GM19240 (cell line): ENCODE measurements at regions not wholly inside any gene's neighbourhood (a gene's known extent, or its start where the extent isn't known, plus 50 kb on each side); places are given as distances from the start of the nearest gene placed in this dataset.
"Not testable (repeated sequence)": the region's sequence is repeated elsewhere in the genome, so short reads cannot be mapped to it uniquely, and the experiment has no call there.

ENCODE experiments used
- DNase-seq: peaks from one replicate; pipeline ENCODE4 v3.0.0; 2011; ENCODE audit warnings: low spot score; ENCODE audit not compliant: insufficient read length

DNA sequence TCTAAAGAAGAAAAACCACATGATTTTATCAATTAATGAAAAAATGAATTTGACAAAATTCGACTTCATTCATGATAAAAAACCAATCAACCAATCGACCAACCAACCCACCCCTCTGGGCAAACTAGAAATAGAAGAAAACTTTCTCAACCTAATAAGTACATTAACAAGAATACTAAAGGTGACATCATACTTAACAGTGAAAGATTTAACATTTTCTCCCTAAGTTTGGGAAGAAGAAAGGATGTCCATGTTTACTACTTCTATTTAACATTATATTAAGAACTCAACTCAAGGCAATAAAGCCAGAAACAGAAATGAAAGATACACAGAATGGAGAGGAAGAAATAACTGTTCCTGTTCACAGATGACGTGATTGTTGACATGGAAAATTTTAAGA lies 476.1 kb upstream of the MEF2C start:
- no peak for DNase-seq

DNA sequence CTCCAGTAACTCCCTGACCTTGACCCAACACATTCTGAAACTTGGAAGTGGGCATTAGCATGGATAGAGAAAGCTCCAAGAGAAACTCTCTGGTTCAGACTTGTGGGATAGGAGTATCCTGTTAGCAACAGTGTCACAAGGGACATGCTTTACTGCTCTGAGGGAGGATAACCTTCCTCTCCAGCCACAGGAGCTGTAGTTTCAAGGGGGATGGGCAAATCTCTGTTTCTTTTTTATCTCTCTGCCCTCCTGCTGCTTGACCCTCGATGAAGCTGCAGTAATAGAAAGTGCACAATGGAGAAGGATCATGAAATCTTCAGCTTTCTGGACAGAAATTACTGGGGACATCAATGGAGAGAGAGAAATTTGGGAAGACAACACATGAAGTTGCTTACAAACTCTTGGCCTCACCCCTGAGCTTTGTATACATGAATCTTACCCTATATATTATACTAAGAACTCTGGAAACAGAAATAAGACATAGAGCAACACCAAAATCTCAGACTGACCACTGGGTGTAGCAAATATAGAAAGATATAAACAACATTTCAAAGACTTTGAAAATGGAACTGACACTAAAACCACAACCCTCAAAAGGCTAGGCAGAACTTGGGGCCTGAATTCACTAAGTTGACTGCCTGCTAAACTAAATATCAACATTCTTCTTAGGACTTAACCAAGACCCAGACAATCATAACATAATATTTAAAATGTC lies 471.0 kb upstream of the MEF2C start:
- no peak for DNase-seq

DNA sequence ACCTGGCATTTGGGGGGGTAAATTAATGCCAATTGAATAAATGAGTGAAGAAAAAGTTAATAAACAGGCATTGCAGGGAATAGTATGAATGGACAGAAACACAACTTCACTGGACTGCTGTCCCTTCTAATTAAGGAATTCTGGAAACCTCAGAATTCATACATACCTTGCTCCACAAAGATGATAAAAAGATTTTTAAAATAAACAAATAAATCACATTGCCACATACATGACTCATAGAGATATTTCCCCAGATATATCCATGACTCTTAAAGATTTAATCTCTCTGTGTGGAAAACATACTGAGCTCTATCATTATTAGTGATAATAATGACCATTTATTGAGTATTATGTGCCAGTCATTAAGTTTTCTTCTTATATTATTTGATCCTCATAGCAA lies 469.0 kb upstream of the MEF2C start:
- no peak for DNase-seq

DNA sequence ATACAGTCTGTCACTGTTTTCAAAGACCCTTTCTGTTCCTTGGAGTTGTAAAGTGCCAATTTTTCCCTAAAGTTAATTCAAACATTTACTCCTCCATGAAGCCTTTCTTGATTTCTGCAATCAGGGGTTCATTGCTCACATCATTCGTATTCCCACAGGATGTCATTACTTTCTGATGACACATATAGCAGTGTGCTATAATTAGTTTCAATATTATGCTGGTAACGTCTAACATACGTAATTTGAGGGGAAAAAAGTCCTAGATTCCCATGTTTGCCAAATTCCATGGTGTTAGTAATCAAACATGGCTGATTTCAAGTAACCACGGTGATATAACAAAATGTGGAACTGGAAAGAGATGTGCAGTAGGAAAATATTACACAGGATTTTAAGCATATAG lies 468.2 kb upstream of the MEF2C start:
- no peak for DNase-seq

DNA sequence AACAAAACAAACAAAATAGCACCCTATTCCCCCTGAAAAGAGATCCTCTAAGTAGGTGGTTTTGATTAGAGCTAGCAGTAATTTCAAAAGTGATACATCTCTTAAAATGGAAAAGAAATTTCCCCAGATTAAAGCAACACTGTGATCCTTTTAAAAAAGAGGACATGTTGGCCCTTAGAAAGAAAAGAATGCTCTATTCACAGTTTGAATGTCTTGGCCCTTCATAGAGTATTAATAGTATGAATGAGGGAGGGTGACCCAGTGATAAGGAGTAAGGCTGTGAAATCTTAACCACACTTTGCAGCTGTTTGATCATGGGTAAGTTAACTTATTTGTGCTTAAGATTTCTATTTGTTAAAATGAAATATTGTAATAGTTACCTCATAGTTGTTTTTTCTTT lies 467.7 kb upstream of the MEF2C start:
- no peak for DNase-seq

DNA sequence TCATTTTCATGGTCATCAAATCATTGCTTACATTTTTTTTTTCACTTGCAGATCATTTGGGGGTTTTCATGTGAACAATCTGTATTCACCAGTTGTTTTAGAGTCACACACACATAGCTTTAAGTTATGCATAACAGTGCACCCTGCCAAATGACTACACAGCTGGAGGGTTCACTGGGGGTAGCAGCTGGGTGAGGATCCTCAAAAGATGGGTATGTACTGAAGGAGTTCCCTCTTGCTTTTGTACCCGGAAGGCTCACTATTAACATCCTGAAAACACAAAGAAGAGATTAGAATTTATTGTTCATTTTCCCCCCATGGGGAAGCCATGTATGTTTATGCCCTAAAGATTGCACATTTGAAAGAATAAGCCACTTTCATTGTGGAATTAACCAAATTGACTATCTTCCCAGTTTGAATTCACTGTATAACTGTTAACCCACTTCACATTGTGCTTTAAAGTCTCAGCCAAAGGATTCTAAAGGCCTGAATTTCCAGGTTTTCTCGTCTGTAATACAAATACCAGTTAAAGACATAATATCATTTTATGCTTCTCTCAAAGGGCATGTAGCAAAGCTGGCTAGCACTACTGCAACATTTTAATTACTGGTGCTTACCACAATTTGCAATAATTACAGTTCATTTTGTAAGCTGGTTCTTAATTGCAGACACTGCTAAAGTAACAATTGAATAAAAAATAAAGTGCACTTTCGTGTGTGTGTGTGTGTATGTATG lies 466.4 kb upstream of the MEF2C start:
- no peak for DNase-seq

DNA sequence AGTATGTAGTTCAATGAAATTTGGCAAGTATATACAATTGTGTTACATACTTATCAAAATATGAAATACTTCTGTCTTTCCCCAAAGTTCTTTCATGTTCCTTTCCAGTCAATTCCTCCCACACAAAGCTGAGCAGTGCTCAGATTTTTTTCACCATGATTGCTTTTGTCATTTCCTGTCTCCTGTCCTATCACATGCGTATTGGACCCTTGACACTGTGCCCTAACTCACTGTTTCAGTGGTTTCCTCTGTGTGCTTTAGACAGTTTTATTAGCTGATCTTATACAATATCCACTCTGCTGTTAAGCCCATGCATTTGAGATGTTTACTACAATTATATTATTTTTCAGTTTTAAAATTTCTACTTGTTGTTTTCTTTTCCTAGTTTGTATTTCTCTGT lies 463.6 kb upstream of the MEF2C start:
- no peak for DNase-seq

DNA sequence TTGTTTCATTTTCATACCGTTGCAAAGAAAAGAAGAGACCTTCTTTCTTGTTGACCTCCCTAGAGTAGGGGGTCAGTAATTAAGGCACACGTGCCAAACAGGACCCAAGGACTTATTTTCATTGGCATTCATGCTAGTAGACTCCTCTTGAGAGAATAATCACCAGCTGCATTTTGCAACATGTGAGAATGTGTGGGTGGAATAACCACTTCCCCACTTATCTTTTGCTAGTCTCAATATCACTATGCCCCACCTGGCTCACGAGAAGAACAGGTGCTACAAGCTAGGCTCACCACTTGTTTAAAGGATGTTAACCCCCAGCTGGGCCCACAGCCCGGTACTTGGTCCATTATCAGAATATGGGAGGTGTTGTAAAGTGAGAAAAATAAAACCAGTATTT lies 460.7 kb upstream of the MEF2C start:
- DNase-seq, result no peak

DNA sequence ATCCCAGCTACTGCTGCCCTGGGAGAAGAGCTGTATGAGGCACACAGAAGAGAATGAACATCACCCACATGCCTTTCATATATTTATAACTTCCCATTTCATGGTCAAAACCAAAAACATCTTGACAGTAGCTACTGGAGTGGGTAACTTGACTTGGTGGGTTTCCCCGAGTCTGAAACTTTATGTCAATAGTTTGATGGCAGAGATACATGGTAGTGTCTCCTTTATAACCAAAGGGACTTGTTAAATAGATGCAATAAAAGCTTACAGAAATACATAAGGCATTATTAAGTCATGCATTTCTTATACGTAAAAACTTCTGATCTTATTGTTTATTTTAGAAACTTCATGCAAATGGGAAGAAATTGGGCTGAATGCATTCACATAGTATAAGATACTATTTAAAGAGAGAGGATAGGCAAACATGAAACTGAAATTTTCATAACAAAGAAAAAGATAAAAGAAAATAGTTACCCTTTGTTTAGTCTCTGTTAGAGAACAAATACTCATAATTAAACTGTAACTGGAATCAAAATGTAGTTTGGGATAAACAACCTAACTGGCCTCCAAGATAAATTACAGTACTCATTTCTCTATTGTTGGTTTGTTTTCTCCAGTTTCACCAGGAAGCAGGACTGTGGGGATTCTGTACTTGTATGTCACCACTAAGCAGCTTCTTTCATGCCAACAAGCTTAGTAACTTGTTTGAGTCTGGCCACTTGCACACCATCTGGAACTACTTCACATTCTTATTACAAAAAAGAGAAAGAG lies 459.3 kb upstream of the MEF2C start:
- no peak for DNase-seq

DNA sequence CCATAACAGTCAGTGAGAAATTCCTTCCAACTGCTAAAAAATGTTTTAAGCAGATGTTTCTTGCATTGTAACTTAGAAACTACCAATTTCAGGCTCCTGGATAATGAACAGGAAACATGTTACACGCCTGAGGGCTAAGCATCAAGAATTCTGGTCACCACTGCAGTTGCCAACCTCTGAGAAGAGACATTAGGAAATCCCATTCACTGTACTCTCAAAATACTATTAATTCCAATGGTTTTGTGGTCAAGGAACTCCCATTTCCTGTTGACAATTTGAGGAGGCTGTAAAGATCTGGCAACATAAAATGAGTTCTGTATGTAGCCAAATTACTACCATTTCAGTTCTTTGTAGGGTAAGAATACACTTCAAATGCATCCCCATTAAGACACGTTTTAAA lies 456.0 kb upstream of the MEF2C start:
- DNase-seq, result no peak

DNA sequence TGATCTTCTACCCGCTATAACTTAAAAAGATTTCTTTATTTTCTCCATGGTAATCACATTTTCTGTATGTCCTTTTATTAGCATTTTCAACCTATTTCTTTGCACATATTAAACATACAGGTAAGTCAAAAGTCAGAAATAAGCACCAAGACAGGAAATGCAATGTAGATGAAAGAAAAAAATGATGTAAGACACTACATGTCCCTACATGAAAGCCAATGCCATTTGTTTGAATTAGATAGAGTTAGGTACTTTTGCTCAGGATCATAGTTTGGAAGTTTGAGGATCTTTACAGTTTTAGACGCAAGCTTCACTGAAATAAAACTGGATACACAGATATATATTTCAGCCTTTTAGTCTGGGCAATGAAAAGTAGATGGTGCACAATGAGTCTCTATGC lies 453.1 kb upstream of the MEF2C start:
- no peak for DNase-seq

DNA sequence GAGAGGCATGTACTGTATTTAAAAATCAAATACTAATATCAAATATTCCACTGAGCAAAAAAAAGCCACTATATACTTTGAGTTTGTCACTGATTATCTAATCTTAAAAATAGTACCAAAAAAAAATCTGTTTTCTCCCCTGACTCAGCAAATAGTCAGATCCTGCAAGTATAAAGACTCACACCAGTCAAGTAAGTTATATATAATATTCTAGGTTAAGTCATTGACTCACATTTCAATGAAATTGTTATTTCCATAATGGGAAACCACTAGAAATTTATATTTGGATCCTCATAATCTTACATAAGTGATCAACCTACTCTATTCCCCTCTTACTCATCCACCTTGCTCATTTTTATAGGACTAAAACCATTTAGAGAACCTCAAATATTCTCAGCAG lies 447.2 kb upstream of the MEF2C start:
- DNase-seq, result no peak

DNA sequence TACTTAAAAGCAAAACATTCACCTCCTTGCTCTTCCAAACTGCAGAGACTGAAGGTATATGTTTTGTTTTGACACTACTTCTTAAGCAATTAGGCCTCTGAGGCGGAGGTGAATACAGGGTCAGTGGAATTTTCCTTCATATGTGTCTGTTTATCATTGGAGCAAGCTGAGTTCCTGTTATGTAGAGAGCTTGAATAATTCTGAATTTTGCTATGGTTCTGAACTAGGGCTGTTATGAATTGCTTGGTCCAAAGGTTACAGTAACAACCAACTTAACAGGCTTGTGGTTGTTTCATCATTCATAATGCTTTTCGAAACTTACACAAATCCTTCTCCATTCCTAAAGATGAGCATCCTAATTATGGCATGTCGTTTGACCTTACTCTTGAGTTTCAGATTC lies 444.6 kb upstream of the MEF2C start:
- no peak for DNase-seq

DNA sequence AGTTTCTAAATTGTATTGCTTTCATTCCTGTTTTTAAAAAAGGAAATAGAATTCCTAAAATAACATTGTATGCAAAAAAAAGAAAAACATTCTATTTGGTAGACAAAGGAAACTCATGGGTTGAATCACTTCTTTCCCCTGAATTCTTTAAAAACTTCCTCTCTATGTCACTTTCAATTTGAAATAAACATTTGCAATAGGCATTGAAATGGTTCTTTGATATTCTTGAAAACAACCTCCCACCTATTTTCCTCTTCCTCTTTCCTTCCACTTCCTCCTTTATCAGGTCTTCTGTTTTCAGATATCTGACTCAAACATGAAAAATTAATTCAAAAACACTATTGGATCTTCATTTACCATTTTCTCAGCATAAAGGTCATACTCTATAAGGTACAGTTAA lies 442.0 kb upstream of the MEF2C start:
- no peak for DNase-seq

DNA sequence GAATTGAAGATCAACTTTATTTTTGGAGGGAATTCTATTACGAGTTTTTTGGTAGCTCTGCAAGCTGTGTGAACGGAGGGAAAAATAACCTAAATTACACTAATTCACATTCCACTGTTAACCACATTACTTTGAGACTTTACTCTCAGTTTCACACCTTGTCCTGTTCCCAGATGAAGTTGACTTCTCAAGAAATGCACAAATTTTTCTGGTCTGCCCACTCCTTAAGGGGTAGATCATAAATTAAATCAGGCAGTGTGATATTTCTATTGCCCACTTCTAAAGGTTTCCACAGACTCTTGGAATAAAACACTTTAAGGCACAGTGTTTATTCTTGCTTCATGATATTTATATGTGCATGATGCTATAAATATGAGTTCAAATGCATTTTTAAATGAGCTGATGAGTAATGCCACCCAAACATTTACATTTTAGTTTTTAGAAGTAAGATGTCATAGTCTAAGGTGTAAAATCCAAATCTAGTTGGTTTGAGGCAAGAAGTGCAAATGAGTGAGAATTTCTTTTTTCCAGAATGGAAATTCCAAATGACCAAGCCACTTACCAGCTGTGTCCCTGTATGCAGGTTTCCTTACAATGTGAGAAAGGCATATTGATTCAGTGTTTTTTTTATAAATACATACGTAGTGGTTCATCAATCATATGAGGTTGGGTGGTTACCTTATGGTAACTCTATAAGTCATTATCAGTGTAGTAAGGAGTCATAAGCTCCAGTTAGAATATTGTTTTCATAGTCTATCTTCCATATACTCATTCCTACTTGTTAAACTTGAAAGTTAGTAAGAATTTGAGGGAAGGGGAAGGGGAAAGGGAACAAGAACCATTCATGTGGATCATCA lies 437.7 kb upstream of the MEF2C start:
- no peak for DNase-seq

DNA sequence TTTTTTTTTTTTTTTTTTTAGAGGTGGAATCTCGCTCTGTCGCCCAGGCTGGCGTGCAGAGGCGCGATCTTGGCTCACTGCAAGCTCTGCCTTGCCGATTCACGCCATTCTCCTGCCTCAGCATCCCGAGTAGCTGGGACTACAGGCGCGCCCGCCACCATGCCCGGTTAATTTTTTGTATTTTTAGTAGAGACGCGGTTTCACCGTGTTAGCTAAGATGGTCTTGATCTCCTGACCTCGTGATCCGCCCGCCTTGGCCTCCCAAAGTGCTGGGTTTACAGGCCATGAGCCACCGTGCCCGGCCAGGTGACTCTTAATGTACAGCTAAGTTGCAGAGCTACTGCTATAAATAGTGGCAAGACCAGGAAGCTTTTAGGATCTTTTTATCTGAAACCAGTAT lies 434.9 kb upstream of the MEF2C start:
- DNase-seq, result not testable (repeated sequence)

DNA sequence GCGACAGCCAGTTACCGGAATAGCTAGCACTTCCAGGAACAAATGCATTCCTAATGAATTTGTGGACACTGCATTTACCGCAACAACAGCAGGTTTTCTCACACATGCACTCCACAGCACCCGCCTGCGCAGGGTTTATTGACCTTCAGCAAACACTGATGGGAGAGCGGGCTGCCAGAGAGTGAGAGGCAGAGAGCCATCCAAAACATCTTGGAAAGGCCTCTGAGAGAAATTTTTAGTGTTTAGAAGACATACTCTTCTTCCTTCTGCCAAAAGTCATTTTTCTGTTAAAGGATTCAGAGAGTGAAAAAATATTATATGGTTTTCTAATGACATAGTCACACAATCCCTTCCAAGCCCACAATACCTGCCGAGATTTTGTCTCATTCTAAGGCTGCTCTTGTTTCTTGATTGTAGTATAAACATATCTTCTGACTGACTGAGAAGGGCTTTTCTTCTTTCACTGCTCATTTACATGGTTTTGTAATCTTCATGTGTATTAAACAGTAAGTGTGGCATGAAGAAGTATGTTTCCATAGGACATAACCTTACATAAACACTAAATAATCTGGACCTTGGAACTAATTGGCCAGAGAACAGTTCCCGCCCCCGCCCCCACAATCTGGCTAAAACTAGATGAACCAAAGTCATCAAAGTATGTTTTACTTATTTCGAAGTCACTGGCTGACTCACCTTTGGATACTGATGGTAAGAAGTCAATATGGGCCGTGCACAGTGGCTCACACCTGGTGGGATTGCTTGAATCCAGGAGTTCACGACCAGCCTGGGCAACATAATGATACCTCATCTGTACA lies 432.5 kb upstream of the MEF2C start:
- DNase-seq, result no peak

DNA sequence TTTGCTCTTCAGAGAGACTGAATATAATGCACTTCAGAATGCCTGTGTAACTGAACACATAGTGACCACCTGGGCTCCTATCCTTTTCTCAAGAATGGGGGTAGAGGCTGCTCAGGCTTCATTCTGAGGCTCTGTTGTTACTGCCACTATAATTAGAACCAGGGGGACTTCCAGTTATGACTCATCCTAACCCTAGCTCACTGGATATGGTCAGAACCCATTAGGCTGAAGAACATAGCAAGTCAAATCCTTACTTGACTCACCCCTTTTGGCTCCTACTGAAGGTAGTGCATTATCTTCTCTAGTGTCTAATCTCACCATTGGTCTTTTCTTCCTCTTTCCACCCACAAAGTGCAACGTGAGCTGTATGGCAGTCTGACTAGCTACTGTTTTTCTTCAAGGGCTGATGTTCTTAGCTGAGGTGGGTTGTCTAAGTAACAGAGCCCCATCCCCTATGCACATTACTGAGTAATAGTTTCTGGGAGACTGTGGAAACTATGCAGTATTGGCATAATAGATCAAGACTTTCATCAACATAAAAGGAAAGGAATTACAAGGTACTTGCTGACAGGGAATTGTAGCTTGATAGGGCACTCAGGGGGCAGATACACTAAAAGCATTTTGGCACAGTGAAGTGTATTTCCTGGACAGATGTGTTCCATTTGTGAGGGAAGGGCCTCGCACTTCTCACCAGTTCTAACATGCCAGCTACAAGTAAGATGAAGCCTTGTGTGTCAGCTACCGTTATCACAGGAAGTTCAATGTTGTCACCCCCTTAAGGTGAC lies 431.0 kb upstream of the MEF2C start:
- peak; percentile 3 for DNase-seq

DNA sequence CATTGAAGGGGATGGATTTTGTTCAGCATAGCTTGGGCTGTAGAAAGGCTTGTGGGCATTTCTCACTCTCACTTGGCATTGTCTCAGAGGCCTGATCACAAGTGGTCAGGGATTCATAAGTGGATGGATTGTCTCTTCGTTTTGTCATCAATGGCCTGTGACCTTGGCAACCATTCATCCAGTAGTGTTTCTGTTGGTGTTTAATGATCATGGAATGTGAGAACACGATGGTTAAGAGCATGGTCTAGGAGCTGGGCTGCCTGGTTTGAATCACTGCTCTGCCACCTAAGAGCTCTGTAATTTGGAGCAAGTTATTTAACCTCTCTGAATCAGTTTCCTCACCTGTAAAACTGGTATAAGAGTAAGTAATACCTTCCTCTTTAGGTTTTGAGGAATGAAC lies 430.1 kb upstream of the MEF2C start:
- DNase-seq, result no peak

DNA sequence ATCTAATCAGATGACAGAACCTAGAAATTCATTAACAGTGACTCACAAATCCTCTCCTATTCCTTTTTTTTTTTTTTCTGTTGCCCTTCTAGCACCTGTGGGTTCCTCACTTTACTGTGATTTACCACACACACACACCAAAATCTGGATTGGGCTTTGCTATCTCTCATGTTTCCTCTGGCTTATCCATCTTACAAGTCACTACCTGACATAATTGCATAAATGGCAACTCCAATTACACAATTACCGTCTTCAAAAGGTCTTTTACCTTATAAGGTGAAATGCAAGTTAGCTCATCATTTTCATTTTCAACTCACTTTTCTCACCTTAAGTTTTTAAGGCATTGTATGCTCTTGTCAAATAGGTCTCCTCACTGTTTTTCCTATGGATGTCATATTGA lies 426.3 kb upstream of the MEF2C start:
- DNase-seq, result no peak
